Smooth muscle cell (in vitro differentiated cells): ENCODE measurements at regions not wholly inside any gene's neighbourhood (a gene's known extent, or its start where the extent isn't known, plus 50 kb on each side); places are given as distances from the start of the nearest gene placed in this dataset.

Experiments
- DNase-seq: peaks from one replicate; lab custom pipeline; 2025; ENCODE audit not compliant: unreplicated experiment; lab: John Stamatoyannopoulos, UW
- H2AFZ ChIP-seq: fragments of 200-600 bp; sonication (generic); 2 replicates; pipeline ENCODE4 v1.6.0; 2016; ENCODE audit warnings: antibody characterized with exemption, low read depth, mild to moderate bottlenecking
- H3F3A ChIP-seq: fragments of 200-600 bp; sonication (generic); 2 replicates; pipeline ENCODE4 v1.6.0; 2017; ENCODE audit warnings: antibody characterized with exemption, low read depth
- H3K27ac ChIP-seq: fragments of 200-600 bp; sonication (generic); 2 replicates; pipeline ENCODE4 v1.5.1; 2016; ENCODE audit warnings: low read depth, mild to moderate bottlenecking
- H3K27me3 ChIP-seq: fragments of 200-600 bp; sonication (generic); 2 replicates; pipeline ENCODE4 v1.6.1; 2016; ENCODE audit warnings: low read depth, mild to moderate bottlenecking
- H3K36me3 ChIP-seq: fragments of 200-600 bp; sonication (generic); 2 replicates; pipeline ENCODE4 v1.5.1; 2016; ENCODE audit warnings: low read depth
- H3K4me1 ChIP-seq: fragments of 200-600 bp; sonication (generic); 2 replicates; pipeline ENCODE4 v1.5.1; 2016; ENCODE audit warnings: low read depth
- H3K4me2 ChIP-seq: fragments of 200-600 bp; sonication (generic); 2 replicates; pipeline ENCODE4 v1.6.0; 2016; ENCODE audit warnings: mild to moderate bottlenecking
- H3K4me3 ChIP-seq: fragments of 200-600 bp; sonication (generic); 2 replicates; pipeline ENCODE4 v1.5.1; 2016; ENCODE audit warnings: mild to moderate bottlenecking
- H3K79me2 ChIP-seq: fragments of 200-600 bp; sonication (generic); 2 replicates; pipeline ENCODE4 v1.6.0; 2016; ENCODE audit warnings: low read depth, mild to moderate bottlenecking
- H3K9ac ChIP-seq: fragments of 200-600 bp; sonication (generic); 2 replicates; pipeline ENCODE4 v1.6.0; 2016; ENCODE audit warnings: low read depth
- H3K9me3 ChIP-seq: fragments of 200-600 bp; sonication (generic); replicated peaks from 2 replicates; pipeline ENCODE4 v1.5.1; 2016; ENCODE audit warnings: low read depth
- H4K20me1 ChIP-seq: fragments of 200-600 bp; sonication (generic); 2 replicates; pipeline ENCODE4 v1.6.0; 2016; ENCODE audit warnings: low read depth
- WGBS: methylation state at CpG from one replicate; pipeline ENCODE4 v1.1.7; 2016; ENCODE audit warnings: low lambda C conversion rate; 5-methylcytosine and 5-hydroxymethylcytosine counted together
- TF ChIP-seq, protein P1 (sequence below): fragments of 200-600 bp; sonication (generic); IDR thresholded peaks from 2 replicates; pipeline ENCODE4 v1.5.1; 2017; ENCODE audit warnings: borderline replicate concordance, mild to moderate bottlenecking, antibody characterized with exemption; ENCODE audit not compliant: insufficient read depth, poor library complexity, severe bottlenecking

DNA sequence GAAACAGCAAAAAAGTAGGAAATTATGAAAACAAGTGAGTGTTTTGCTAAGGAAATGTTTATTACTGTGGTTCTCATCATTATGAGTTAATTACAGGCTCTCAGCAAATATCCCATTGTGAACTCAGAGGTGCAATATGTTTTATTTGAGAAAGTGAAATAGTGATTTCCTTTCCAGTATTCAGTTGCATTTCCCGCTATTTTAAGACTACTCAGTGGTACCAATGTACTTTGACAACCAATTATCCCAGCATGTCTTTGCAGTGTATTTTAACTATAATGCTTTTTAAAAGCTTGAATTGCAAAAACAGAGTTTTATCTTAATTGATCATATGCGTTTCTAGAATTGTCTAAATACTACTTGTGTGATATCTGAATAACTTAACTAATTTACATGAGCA lies 383.8 kb upstream of the TENM3 start:
- H3K9ac ChIP-seq = no peak overlapping the region
- TF ChIP-seq, protein P1, sequence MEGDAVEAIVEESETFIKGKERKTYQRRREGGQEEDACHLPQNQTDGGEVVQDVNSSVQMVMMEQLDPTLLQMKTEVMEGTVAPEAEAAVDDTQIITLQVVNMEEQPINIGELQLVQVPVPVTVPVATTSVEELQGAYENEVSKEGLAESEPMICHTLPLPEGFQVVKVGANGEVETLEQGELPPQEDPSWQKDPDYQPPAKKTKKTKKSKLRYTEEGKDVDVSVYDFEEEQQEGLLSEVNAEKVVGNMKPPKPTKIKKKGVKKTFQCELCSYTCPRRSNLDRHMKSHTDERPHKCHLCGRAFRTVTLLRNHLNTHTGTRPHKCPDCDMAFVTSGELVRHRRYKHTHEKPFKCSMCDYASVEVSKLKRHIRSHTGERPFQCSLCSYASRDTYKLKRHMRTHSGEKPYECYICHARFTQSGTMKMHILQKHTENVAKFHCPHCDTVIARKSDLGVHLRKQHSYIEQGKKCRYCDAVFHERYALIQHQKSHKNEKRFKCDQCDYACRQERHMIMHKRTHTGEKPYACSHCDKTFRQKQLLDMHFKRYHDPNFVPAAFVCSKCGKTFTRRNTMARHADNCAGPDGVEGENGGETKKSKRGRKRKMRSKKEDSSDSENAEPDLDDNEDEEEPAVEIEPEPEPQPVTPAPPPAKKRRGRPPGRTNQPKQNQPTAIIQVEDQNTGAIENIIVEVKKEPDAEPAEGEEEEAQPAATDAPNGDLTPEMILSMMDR = no peak
- H3K4me2 ChIP-seq = peak overlapping the region; percentile 3
- H3K36me3 ChIP-seq = no peaks in the 10 kb centered on the region
- no peak overlapping the region for H3K27ac ChIP-seq
- 89% methylated on average over 2 of the region's 2 CpGs for WGBS
- no peaks in the 10 kb centered on the region for H3K4me1 ChIP-seq
- no peak overlapping the region for H2AFZ ChIP-seq
- no peak overlapping the region for H3K4me3 ChIP-seq
- H3F3A ChIP-seq = no peaks in the 10 kb centered on the region
- no peaks in the 10 kb centered on the region for H3K27me3 ChIP-seq
- DNase-seq = no peak
- no peaks in the 10 kb centered on the region for H3K9me3 ChIP-seq
- H4K20me1 ChIP-seq = no peaks in the 10 kb centered on the region
- no peaks in the 10 kb centered on the region for H3K79me2 ChIP-seq

DNA sequence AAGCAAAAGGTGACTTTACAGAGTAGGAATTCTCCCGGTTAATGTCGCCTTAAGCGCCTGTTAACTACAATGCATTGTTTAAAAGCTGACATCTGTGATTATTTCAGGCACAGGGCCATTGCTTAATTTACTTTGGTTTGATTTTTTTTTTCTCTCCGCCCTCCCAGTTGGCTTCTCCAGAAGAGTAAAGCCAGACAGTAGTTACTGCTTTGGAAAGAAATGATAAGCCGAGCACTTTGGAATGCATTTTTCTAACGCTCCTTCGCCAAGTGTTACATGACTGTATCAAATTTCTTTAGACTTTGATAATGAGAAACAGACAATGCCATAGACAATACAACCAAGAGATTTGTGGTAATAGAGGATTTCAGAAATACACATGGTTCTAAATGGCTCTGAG lies 383.0 kb upstream of the TENM3 start:
- no peaks in the 10 kb centered on the region for H3K4me1 ChIP-seq
- no peak overlapping the region for H3K27ac ChIP-seq
- peak overlapping the region; percentile 3 for H3K4me2 ChIP-seq
- no peaks in the 10 kb centered on the region for H3K36me3 ChIP-seq
- H3K9ac ChIP-seq = no peak overlapping the region
- no peaks in the 10 kb centered on the region for H3K27me3 ChIP-seq
- no peak overlapping the region for H3K4me3 ChIP-seq
- no peaks in the 10 kb centered on the region for H4K20me1 ChIP-seq
- no peaks in the 10 kb centered on the region for H3F3A ChIP-seq
- no peaks in the 10 kb centered on the region for H3K9me3 ChIP-seq
- TF ChIP-seq, protein P1 = no peak
- no peaks in the 10 kb centered on the region for H3K79me2 ChIP-seq
- DNase-seq = no peak
- 41% methylated on average over 7 of the region's 7 CpGs for WGBS
- H2AFZ ChIP-seq = no peak overlapping the region

DNA sequence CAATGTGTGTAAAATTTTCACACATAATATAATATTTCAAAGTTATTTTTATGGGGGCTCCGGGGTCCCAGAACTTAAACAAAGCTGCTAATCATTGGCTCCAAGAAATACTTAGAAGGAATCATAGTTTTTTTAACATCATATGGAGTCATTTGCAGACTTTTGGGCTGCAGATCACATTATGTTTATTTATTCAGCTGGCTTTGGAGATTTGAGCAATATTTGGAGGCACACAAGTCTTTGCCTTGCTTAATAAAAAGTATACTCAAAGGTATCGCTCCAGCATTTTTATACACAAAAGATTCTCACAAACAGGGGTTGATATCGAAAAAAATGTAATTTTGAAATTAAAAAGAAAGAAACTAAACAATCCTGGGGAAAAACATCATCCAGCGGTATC lies 382.5 kb upstream of the TENM3 start:
- Histone ChIP-seq H3F3A (no peaks in the 10 kb centered on the region), H3K9me3 (no peaks in the 10 kb centered on the region), H3K27ac (no peak overlapping the region), H3K36me3 (no peaks in the 10 kb centered on the region), H3K79me2 (no peaks in the 10 kb centered on the region), H3K4me2 (peak overlapping the region; percentile 3), H4K20me1 (no peaks in the 10 kb centered on the region), H2AFZ (no peak overlapping the region), H3K9ac (no peak overlapping the region), H3K4me1 (no peaks in the 10 kb centered on the region), H3K4me3 (no peak overlapping the region), H3K27me3 (no peaks in the 10 kb centered on the region)
- no peak for DNase-seq
- WGBS = 82% methylated on average over 4 of the region's 4 CpGs
- TF ChIP-seq, protein P1 = no peak

DNA sequence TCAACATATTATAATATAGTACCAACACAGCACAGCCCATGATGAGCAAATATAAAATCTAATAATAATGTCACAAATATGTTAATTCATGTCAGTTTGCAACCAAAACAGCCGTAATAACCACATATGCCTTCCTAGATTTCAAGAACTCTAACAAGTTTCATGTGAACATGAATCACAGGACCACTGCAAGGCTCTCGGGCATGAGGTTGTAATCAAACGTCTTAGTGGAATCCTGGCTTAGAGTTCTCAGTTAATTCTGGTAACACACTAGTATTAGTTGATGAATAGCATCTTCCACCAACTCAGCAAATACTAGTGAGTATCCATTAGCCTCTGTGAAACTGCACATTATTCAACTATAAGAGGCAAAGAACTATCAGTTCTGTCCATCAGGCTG lies 379.3 kb upstream of the TENM3 start:
- no peaks in the 10 kb centered on the region for H3K9me3 ChIP-seq
- H3K27ac ChIP-seq = no peak overlapping the region
- no peak overlapping the region for H3K9ac ChIP-seq
- no peaks in the 10 kb centered on the region for H3K36me3 ChIP-seq
- no peaks in the 10 kb centered on the region for H4K20me1 ChIP-seq
- H3F3A ChIP-seq = no peaks in the 10 kb centered on the region
- H3K4me2 ChIP-seq = no peak overlapping the region
- no peak overlapping the region for H2AFZ ChIP-seq
- DNase-seq = no peak
- H3K79me2 ChIP-seq = no peaks in the 10 kb centered on the region
- H3K4me1 ChIP-seq = no peaks in the 10 kb centered on the region
- no peaks in the 10 kb centered on the region for H3K27me3 ChIP-seq
- TF ChIP-seq, protein P1 = no peak
- no peak overlapping the region for H3K4me3 ChIP-seq
- WGBS = 39% methylated on average over 3 of the region's 3 CpGs
